ENCODE measurements at regions not wholly inside any gene's neighbourhood (a gene's known extent, or its start where the extent isn't known, plus 50 kb on each side); places are given as distances from the start of the nearest gene placed in this dataset.

DNA sequence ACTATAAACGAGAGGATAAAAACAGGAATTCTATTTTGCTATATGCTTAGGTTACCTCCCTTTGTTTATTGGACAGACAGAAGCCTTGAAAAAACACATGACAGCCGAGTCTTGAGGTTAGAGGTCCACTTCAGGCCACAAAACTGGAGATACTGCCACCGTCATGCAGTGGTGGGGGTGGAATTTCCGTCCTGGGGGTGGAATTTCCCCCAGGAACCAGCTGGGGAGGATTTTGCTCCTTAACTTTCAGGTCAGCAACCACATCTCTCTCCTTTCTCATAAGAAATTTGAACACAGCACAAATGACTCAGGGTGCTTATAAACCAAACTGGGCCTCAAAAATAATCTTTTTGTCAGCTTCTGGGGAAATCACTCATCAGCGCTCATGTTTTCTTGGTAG is 545.8 kb upstream of the ADAMTS9 start:
- no peak overlapping the region for H3K4me3 ChIP-seq (ENCODE audit: low read depth, low read length)
- DNase-seq (ENCODE audit: low read depth) = no peak
- TF ChIP-seq, protein P1, sequence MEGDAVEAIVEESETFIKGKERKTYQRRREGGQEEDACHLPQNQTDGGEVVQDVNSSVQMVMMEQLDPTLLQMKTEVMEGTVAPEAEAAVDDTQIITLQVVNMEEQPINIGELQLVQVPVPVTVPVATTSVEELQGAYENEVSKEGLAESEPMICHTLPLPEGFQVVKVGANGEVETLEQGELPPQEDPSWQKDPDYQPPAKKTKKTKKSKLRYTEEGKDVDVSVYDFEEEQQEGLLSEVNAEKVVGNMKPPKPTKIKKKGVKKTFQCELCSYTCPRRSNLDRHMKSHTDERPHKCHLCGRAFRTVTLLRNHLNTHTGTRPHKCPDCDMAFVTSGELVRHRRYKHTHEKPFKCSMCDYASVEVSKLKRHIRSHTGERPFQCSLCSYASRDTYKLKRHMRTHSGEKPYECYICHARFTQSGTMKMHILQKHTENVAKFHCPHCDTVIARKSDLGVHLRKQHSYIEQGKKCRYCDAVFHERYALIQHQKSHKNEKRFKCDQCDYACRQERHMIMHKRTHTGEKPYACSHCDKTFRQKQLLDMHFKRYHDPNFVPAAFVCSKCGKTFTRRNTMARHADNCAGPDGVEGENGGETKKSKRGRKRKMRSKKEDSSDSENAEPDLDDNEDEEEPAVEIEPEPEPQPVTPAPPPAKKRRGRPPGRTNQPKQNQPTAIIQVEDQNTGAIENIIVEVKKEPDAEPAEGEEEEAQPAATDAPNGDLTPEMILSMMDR (conservative IDR thresholded peaks at IDR 0.05; ENCODE audit: low read depth, low read length) = no peak

DNA sequence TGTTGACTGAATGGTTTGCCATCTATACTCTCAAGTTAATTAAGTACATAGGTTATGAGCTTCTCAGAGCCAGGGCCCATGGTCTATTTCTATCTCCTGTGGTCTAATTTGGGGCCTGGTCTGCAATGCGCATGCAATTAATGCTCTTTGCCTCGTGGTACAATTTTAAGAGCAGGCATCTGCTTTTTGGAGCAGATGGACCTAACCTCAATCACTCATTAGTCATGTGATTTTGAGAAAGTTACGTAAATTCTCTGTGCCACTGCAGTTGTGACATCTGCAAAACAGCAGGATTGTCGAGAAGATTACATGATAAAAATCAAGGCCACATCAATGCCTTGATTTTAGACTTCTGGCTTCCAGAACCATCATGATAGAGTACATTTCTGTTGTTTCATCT is 543.7 kb upstream of the ADAMTS9 start:
- TF ChIP-seq, protein P1 (conservative IDR thresholded peaks at IDR 0.05; ENCODE audit: low read depth, low read length) = no peak
- no peak overlapping the region for H3K4me3 ChIP-seq (ENCODE audit: low read depth, low read length)
- no peak for DNase-seq (ENCODE audit: low read depth)

DNA sequence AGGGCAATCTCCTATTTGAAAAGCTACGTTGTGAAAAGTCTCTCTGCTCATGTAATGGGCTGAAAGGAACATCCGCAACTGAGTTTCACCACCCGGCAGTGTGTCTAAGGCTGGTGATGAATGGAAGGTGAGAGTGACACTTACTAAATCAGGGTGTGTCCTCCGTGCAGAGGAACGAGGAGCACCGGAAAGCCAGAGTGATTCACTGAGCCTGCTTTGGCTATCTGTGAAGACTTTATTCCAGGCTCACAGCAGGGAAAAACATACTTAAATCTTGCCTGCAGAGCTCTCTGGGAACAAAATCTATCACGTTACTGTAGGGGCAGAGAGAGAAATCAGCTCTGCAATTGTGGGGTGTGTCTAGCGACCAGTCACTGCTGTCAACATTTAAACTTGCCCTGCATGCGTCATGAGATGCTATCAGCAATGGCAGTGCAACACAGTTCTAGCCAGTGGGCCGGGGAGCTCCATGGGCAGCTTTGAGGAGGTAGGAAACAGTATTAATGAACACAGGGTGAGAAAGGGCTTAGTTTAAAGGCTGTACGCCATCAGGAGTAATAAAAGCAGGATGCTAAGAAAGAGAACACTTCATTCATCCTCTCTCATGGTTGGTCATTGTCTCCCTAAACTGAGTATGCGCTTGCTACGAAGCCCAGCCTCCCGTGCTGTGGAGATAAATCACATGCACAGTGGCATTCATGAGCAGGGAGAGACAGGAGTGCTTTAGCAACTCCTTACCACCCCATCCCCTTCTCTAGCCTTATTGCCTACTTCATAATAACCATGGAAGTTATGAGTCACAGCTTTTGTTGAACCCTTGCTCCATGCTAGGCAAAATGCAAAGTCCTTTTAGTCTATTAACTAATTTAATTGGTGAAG is 542.7 kb upstream of the ADAMTS9 start:
- TF ChIP-seq, protein P1 (conservative IDR thresholded peaks at IDR 0.05; ENCODE audit: low read depth, low read length) = no peak
- DNase-seq (ENCODE audit: low read depth) = no peak

DNA sequence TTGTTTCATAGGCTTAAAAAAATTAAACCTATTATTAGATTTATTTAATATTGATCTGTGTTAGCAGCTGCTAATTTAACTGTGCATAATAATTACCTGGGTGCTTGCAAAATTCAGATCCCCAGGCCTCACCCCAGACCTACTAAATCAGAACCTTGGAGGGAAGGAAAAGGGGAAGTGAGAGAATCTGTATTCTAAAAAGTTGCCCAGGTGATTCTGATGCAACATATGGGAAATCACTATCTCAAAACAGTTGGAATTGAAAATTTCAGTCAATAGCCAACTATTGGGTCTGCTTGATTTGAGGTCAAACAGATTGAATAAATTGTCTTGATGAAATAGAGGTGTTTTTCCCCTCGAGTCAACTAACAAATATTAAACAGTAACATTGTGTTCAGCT is 538.5 kb upstream of the ADAMTS9 start:
- H3K4me3 ChIP-seq (ENCODE audit: low read depth, low read length) = no peak overlapping the region
- TF ChIP-seq, protein P1 (conservative IDR thresholded peaks at IDR 0.05; ENCODE audit: low read depth, low read length) = no peak
- no peak for DNase-seq (ENCODE audit: low read depth)

More for the DNA sequence above, 542.7 kb upstream of the ADAMTS9 start:
- no peak overlapping the region for H3K4me3 ChIP-seq (ENCODE audit: low read depth, low read length)

DNA sequence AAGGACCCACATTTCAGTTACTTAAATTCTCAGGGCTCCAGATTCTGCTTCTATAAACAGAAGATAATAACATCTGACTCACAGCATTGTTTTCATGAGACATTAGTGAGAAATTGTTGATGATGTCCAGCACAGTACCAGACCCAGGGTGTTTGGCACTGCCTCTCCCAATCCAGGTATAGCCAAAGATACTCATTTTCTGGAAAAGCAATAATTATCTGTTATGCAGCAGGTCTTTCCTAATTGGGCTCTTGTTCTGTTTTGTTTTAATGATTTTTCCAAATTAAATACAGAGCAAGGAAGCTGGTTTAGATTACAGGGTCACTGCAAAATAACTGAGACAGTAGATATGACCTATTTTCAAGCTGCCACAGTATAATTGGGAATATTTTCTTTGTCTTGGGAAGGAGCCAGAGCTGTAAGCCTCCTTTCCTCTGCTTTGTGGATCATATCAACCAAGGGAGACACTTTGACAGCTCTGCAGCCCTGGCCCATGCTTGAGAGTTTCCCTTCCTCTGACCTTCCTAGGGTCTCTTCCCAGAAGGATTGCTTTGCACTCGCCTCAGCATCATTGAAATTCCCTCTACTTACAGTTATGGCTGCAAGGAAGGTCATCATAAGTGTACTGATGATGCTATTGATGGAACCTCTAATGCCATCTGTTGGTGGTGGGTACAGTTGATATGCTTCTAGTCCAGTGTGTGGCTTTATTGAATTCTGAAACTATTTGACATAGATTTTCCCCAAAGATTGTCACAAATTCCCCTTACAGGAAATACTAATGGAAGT is 522.4 kb upstream of the ADAMTS9 start:
- H3K4me3 ChIP-seq (ENCODE audit: low read depth, low read length) = no peak overlapping the region
- TF ChIP-seq, protein P1 (conservative IDR thresholded peaks at IDR 0.05; ENCODE audit: low read depth, low read length) = no peak
- no peak for DNase-seq (ENCODE audit: low read depth)

DNA sequence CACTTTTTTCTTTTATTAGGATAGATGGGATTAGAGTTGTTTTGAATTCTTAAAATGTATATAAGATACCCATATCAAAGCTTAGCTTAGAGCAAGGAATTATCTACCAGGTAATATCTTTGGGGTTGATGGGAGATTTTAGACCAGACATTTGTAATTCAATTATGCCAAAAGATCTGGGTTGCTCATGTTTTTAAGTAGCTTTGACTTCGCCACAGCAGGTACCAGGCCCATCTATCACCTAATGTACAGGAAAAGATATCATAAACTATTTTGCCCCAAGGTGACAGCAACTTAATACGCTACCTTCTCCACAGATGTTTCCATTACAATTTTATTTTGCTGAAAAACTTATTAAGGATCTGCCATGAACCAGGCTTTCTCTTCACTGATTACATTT is 514.6 kb upstream of the ADAMTS9 start:
- DNase-seq (ENCODE audit: low read depth) = no peak
- no peak overlapping the region for H3K4me3 ChIP-seq (ENCODE audit: low read depth, low read length)
- TF ChIP-seq, protein P1 (conservative IDR thresholded peaks at IDR 0.05; ENCODE audit: low read depth, low read length) = no peak
